Breast epithelium (tissue), 3 donors: ENCODE measurements at regions not wholly inside any gene's neighbourhood (a gene's known extent, or its start where the extent isn't known, plus 50 kb on each side); places are given as distances from the start of the nearest gene placed in this dataset.

Experiments
- POLR2A ChIP-seq: fragments of 450-650 bp; IDR thresholded peaks from one replicate; pipeline ENCODE4 v1.6.1; 2016; ENCODE audit warnings: antibody characterized with exemption, mild to moderate bottlenecking, moderate library complexity
- TF ChIP-seq, protein P1 (sequence below), 3 donors: fragments of 450-650 bp; IDR thresholded peaks; one replicate each; pipeline ENCODE4 v1.5.1; 2016 to 2017; ENCODE audit warnings: antibody characterized with exemption in 3 of 3, mild to moderate bottlenecking in 3 of 3, moderate library complexity in 3 of 3

DNA sequence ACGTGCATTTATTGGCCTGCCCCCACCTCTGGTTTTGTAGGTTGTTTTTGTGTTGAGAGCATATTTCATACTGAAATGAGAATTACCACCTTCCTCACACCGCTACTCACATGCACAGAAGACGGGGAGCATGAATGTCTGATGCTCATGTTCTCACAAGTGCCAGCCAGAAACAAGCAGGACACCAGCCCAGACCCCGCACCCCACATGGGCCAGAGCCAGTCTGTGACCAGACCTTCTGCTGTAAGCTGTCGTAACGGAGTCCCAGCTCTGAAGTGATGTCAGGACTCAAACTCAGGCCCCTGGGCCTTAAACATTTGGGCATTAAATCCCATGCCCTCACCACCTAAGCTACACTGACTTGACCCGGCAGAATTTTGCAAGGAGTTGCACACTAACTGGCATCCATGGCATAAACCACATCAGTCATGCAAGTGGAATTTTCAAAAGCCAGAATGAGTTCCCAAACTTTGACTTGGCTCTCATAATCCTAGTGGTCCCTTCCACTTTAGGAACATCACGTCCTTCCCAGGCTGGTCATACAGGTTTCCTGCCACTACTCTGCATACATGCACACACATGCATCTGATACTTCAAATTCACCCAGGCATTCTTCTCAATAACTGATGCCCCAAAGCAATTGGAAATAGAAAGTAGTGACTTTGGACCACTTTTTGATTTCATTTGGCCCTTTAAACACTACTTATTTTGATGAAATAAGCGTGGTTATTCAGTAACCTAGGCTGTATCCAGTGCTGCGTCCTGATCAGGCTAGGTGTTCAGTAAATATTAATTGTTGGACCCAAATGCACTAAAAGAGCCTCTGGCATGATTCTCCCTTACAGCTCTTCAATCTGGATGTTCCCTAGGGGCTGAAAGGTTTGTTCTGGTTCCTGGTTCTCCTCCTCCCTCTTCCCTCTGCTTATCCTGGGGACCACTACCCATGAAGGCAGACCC, 223.1 kb upstream of the ID2 start:
- TF ChIP-seq, protein P1, sequence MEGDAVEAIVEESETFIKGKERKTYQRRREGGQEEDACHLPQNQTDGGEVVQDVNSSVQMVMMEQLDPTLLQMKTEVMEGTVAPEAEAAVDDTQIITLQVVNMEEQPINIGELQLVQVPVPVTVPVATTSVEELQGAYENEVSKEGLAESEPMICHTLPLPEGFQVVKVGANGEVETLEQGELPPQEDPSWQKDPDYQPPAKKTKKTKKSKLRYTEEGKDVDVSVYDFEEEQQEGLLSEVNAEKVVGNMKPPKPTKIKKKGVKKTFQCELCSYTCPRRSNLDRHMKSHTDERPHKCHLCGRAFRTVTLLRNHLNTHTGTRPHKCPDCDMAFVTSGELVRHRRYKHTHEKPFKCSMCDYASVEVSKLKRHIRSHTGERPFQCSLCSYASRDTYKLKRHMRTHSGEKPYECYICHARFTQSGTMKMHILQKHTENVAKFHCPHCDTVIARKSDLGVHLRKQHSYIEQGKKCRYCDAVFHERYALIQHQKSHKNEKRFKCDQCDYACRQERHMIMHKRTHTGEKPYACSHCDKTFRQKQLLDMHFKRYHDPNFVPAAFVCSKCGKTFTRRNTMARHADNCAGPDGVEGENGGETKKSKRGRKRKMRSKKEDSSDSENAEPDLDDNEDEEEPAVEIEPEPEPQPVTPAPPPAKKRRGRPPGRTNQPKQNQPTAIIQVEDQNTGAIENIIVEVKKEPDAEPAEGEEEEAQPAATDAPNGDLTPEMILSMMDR (IDR thresholded peaks at IDR 0.05), result no peak
- no peak for TF ChIP-seq POLR2A
